SK-N-SH (cell line): ENCODE measurements at regions not wholly inside any gene's neighbourhood (a gene's known extent, or its start where the extent isn't known, plus 50 kb on each side); places are given as distances from the start of the nearest gene placed in this dataset.

Experiments used
- CHD2 ChIP-seq: fragments of 150-350 bp; IDR thresholded peaks from 2 replicates; pipeline ENCODE4 v1.6.1; 2018; ENCODE audit warnings: low read length; ENCODE audit not compliant: partially characterized antibody
- CTCF ChIP-seq: fragments of 200-600 bp; sonication (generic); IDR thresholded peaks from 2 replicates; pipeline ENCODE4 v1.6.1; 2017; ENCODE audit warnings: antibody characterized with exemption, mild to moderate bottlenecking, moderate library complexity
- EZH2phosphoT487 ChIP-seq: fragments of 200-600 bp; sonication (generic); IDR thresholded peaks from 2 replicates; pipeline ENCODE4 v1.6.1; 2017; ENCODE audit warnings: low read depth, mixed run types, mild to moderate bottlenecking, antibody characterized with exemption, moderate library complexity, borderline replicate concordance
- FOXM1 ChIP-seq: IDR thresholded peaks from 2 replicates; pipeline ENCODE4 v1.4.0; 2012; ENCODE audit warnings: low read depth, mild to moderate bottlenecking
- GABPA ChIP-seq: IDR thresholded peaks from 2 replicates; pipeline ENCODE4 v1.4.0; 2012; ENCODE audit warnings: low read depth, mild to moderate bottlenecking
- GATA2 ChIP-seq: sonication (generic); formaldehyde crosslinking; IDR thresholded peaks from 2 replicates; pipeline ENCODE4 v1.5.0; 2020; ENCODE audit warnings: mild to moderate bottlenecking, missing genetic modification reagents
- JUND ChIP-seq: IDR thresholded peaks from 2 replicates; pipeline ENCODE4 v1.4.0; 2012
- POLR2AphosphoS5 ChIP-seq: IDR thresholded peaks from 2 replicates; pipeline ENCODE4 v1.6.1; 2012; ENCODE audit warnings: low read depth, low read length
- RAD21 ChIP-seq: IDR thresholded peaks from 2 replicates; pipeline ENCODE4 v1.6.1; 2012; ENCODE audit warnings: mild to moderate bottlenecking, low read length
- REST ChIP-seq: IDR thresholded peaks from 2 replicates; pipeline ENCODE4 v1.6.1; 2012; ENCODE audit warnings: mild to moderate bottlenecking, low read depth, low read length, moderate library complexity
- TEAD4 ChIP-seq: IDR thresholded peaks from 2 replicates; pipeline ENCODE4 v1.4.0; 2012; ENCODE audit warnings: mild to moderate bottlenecking, borderline replicate concordance; ENCODE audit not compliant: insufficient read depth
- YY1 ChIP-seq: IDR thresholded peaks from 2 replicates; pipeline ENCODE4 v1.4.0; 2012; ENCODE audit warnings: low read depth, mild to moderate bottlenecking
- ZBTB33 ChIP-seq: IDR thresholded peaks from 2 replicates; pipeline ENCODE4 v1.4.0; 2012; ENCODE audit warnings: low read depth, borderline replicate concordance

GRCh38 chr9:78903581-78903980, 606.7 kb downstream of the PSAT1 start:
- no peak for TF ChIP-seq CTCF
- no peak for TF ChIP-seq CHD2
- no peak for TF ChIP-seq GATA2 (CRISPR knock-in tag)
- no peak for TF ChIP-seq YY1
- no peak for TF ChIP-seq POLR2AphosphoS5
- TF ChIP-seq REST, result no peak
- no peak for TF ChIP-seq EZH2phosphoT487
- no peak for TF ChIP-seq RAD21
- TF ChIP-seq TEAD4, result no peak
- TF ChIP-seq FOXM1, result no peak
- TF ChIP-seq JUND, result no peak
- TF ChIP-seq ZBTB33, result no peak
- no peak for TF ChIP-seq GABPA
